GM13976 (cell line): ENCODE measurements at regions not wholly inside any gene's neighbourhood (a gene's known extent, or its start where the extent isn't known, plus 50 kb on each side); places are given as distances from the start of the nearest gene placed in this dataset.

Source experiments
- DNase-seq: peaks from one replicate; pipeline ENCODE4 v3.0.0; 2012; ENCODE audit warnings: low spot score
- CTCF ChIP-seq: IDR thresholded peaks from 2 replicates; pipeline ENCODE4 v1.5.1; 2012; ENCODE audit warnings: borderline replicate concordance, mild to moderate bottlenecking; ENCODE audit not compliant: insufficient read depth; ENCODE audit errors: extremely low read depth, missing control alignments, control extremely low read depth
- in situ Hi-C: fragments of 300-500 bp; cut with MboI; formaldehyde crosslinking; loops from one replicate; pipeline ENCODE4 v1.12.0; 2022; ENCODE audit warnings: low sequenced_read_pairs, mixed read lengths, inconsistent platforms; ENCODE audit not compliant: unreplicated experiment

DNA sequence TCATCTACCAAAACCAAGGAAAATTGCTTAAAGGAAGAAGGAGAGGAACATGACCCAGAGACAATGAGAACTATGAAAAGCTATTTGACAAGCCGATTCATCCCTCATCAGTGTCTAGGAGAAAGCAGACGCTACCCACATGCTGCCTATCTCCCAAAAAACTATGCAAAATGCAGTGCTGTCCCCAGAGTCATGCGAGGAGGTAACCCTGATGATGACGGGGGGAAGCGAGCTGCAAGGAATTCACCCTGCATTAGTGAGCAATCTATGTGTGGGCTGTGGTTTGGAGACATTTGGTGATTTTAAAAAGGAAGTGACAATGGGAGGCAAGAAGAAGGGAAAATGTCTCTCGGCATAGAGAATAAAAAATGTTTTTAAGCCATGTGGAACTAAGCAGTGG is 472.7 kb downstream of the CMPK2 start:
- no peak for TF ChIP-seq CTCF
- DNase-seq: peak; percentile 18
- in situ Hi-C loops: no loop called here

- no peak for DNase-seq
- TF ChIP-seq CTCF: no peak
- in situ Hi-C loops: no loop called here
These were observed 471.9 kb downstream of the CMPK2 start for GRCh38 chr2:6393819-6394218.

- no peak for TF ChIP-seq CTCF
- no peak for DNase-seq
- in situ Hi-C loops: no loop called here
These were observed 471.4 kb downstream of the CMPK2 start for GRCh38 chr2:6394276-6394675.

DNA sequence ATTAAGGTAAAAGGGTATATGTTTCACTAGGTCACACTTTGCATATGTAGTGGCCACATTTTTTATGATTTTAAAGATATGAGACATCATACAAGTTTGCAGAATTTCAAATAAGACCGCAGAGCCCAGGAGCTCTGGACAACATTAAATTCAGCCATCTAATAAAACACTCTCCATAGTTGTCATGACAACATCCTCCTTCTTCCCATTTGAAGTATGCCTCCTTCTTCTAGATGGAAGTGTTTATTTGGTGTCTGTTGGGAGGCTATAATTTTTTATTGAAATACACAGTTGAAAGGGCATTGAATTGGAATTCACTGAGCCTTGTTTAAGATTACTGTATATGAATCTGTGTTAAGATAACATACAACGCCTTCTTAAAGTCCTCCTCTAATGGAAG is 467.3 kb downstream of the CMPK2 start:
- no peak for TF ChIP-seq CTCF
- no peak for DNase-seq
- in situ Hi-C loops: no loop called here

GRCh38 chr2:6401301-6401700 is 464.4 kb downstream of the CMPK2 start:
- no peak for TF ChIP-seq CTCF
- DNase-seq: no peak
- in situ Hi-C loops: no loop called here

DNA sequence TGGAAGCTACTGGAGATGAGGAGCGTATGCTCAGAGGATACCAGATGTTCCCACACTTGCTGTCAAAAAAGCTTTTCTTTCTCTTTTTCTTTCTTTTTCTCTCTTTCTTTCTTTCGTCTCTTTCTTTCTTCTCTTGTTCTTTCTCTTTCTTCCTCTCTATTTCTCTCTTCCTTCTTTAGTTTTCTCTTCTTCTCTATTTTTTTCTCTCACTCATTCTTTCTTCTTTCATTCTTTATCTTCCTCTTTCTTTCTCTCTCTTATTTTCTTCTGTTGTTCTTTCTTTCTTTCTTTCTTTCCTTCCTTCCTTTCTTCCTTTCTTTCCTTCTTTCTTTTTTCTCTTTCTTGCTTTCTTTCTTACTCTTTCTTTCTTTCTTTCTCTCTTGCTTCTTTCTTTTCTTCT is 457.6 kb downstream of the CMPK2 start:
- no peak for DNase-seq
- TF ChIP-seq CTCF: no peak
- in situ Hi-C loops: no loop called here

DNA sequence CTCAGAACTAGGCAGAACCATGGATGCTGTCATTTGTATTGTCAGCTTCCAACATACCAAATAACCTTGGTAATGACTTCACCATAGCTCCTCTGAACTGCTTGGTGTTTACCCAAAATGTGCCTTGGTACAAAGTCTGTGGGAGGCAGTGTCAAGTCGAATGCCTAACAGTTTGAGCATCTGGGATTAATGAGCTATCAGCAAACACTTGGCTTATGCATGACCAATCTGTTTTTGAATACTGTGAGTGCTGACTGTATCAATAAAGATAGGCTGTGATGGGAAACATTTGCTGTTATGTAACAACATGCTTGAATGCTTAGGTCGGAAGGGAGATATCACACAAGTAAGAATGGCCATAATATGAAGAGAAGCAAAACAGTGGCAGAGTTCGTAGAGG is 455.4 kb downstream of the CMPK2 start:
- in situ Hi-C loops: no loop called here
- no peak for DNase-seq
- TF ChIP-seq CTCF: no peak
